Activated CD4-positive, alpha-beta T cell treated with anti-CD3 and anti-CD28 coated beads, Interleukin-2, amount 10 ng/mL, durations not matched to agents 7 days and 5 days (primary cell): ENCODE measurements at regions not wholly inside any gene's neighbourhood (a gene's known extent, or its start where the extent isn't known, plus 50 kb on each side); places are given as distances from the start of the nearest gene placed in this dataset.
"Not testable (repeated sequence)": the region's sequence is repeated elsewhere in the genome, so short reads cannot be mapped to it uniquely, and the experiment has no call there.

ENCODE experiments used
- CTCF ChIA-PET: fragments of 350-600 bp; sonication (Branson Sonifier 250); formaldehyde crosslinking; loops from one replicate; lab custom pipeline; 2021; ENCODE audit warnings: antibody characterized with exemption; lab: Charles Lee
- POLR2A ChIA-PET: fragments of 350-600 bp; sonication (Branson Sonifier 250); formaldehyde crosslinking; loops from one replicate; lab custom pipeline; 2021; ENCODE audit warnings: antibody characterized with exemption; lab: Charles Lee
- DNase-seq: peaks from one replicate; pipeline ENCODE4 v3.0.0-alpha.2; 2020
- H3K27ac Mint-ChIP-seq: one replicate; pipeline ENCODE4 v1.8.0; 2021; ENCODE audit warnings: mild to moderate bottlenecking, moderate library complexity, mixed read lengths
- H3K27me3 Mint-ChIP-seq: one replicate; pipeline ENCODE4 v1.8.0; 2021; ENCODE audit warnings: mixed read lengths
- H3K36me3 Mint-ChIP-seq: one replicate; pipeline ENCODE4 v1.8.0; 2021; ENCODE audit warnings: low read depth, mixed read lengths
- H3K4me1 Mint-ChIP-seq: one replicate; pipeline ENCODE4 v1.8.0; 2021; ENCODE audit warnings: mixed read lengths
- H3K4me3 Mint-ChIP-seq: one replicate; pipeline ENCODE4 v1.8.0; 2021; ENCODE audit warnings: mild to moderate bottlenecking, moderate library complexity, mixed read lengths
- H3K9me3 Mint-ChIP-seq: one replicate; pipeline ENCODE4 v1.8.0; 2021; ENCODE audit warnings: mixed read lengths

- Mint-ChIP-seq H3K4me1 (no peaks in the 10 kb centered on the region), H3K27me3 (no peaks in the 10 kb centered on the region), H3K27ac (no peak overlapping the region), H3K36me3 (no peaks in the 10 kb centered on the region), H3K4me3 (no peak overlapping the region), H3K9me3 (no peaks in the 10 kb centered on the region)
- DNase-seq = no peak
- POLR2A ChIA-PET = no interaction called here
- CTCF ChIA-PET = no interaction called here
Measured at GRCh38 chr16:85515319-85515745, 97.8 kb upstream of the GSE1 start.

- ChIA-PET CTCF (no interaction called here), POLR2A (no interaction called here)
- Mint-ChIP-seq H3K9me3 (no peaks in the 10 kb centered on the region), H3K4me1 (no peaks in the 10 kb centered on the region), H3K36me3 (no peaks in the 10 kb centered on the region), H3K4me3 (no peak overlapping the region), H3K27me3 (no peaks in the 10 kb centered on the region), H3K27ac (no peak overlapping the region)
- no peak for DNase-seq
Measured at GRCh38 chr16:85515830-85516397, 97.2 kb upstream of the GSE1 start.

- no peak for DNase-seq
- ChIA-PET POLR2A (no interaction called here), CTCF (no interaction called here)
- Mint-ChIP-seq H3K36me3 (no peaks in the 10 kb centered on the region), H3K9me3 (no peaks in the 10 kb centered on the region), H3K27ac (no peak overlapping the region), H3K4me1 (no peaks in the 10 kb centered on the region), H3K27me3 (no peaks in the 10 kb centered on the region), H3K4me3 (no peak overlapping the region)
Measured at GRCh38 chr16:85517154-85517553, 96.0 kb upstream of the GSE1 start.

GRCh38 chr16:85517563-85518179 lies 95.5 kb upstream of the GSE1 start:
- no peak for DNase-seq
- no peak overlapping the region for H3K4me3 Mint-ChIP-seq
- no peak overlapping the region for H3K27ac Mint-ChIP-seq
- H3K9me3 Mint-ChIP-seq = no peaks in the 10 kb centered on the region
- H3K27me3 Mint-ChIP-seq = no peaks in the 10 kb centered on the region
- H3K36me3 Mint-ChIP-seq = no peaks in the 10 kb centered on the region
- CTCF ChIA-PET = no interaction called here
- POLR2A ChIA-PET = no interaction called here
- H3K4me1 Mint-ChIP-seq = no peaks in the 10 kb centered on the region

GRCh38 chr16:85518398-85519049 lies 94.6 kb upstream of the GSE1 start:
- POLR2A ChIA-PET = no interaction called here
- Mint-ChIP-seq H3K9me3 (no peaks in the 10 kb centered on the region), H3K4me3 (no peak overlapping the region), H3K4me1 (no peaks in the 10 kb centered on the region), H3K27ac (no peak overlapping the region), H3K27me3 (no peaks in the 10 kb centered on the region), H3K36me3 (no peaks in the 10 kb centered on the region)
- DNase-seq = no peak
- CTCF ChIA-PET = no interaction called here

- H3K36me3 Mint-ChIP-seq, H3K4me3 Mint-ChIP-seq, CTCF ChIA-PET, H3K9me3 Mint-ChIP-seq, H3K4me1 Mint-ChIP-seq, H3K27ac Mint-ChIP-seq, POLR2A ChIA-PET, DNase-seq, H3K27me3 Mint-ChIP-seq: not testable (repeated sequence)
Measured at GRCh38 chr16:85519050-85519440, 94.1 kb upstream of the GSE1 start.

GRCh38 chr16:85519540-85520231 lies 93.4 kb upstream of the GSE1 start:
- POLR2A ChIA-PET = no interaction called here
- H3K9me3 Mint-ChIP-seq = no peaks in the 10 kb centered on the region
- no peak for DNase-seq
- H3K4me1 Mint-ChIP-seq = no peaks in the 10 kb centered on the region
- CTCF ChIA-PET = no interaction called here
- H3K27me3 Mint-ChIP-seq = no peaks in the 10 kb centered on the region
- H3K4me3 Mint-ChIP-seq = no peak overlapping the region
- H3K36me3 Mint-ChIP-seq = no peaks in the 10 kb centered on the region
- H3K27ac Mint-ChIP-seq = no peak overlapping the region

- Mint-ChIP-seq H3K27ac (no peak overlapping the region), H3K4me3 (no peak overlapping the region), H3K4me1 (no peaks in the 10 kb centered on the region), H3K9me3 (no peaks in the 10 kb centered on the region), H3K36me3 (no peaks in the 10 kb centered on the region), H3K27me3 (no peaks in the 10 kb centered on the region)
- POLR2A ChIA-PET = no interaction called here
- DNase-seq = no peak
- CTCF ChIA-PET = no interaction called here
Measured at GRCh38 chr16:85520853-85521521, 92.1 kb upstream of the GSE1 start.

- no peak overlapping the region for H3K4me3 Mint-ChIP-seq
- H3K4me1 Mint-ChIP-seq = no peaks in the 10 kb centered on the region
- no peaks in the 10 kb centered on the region for H3K27me3 Mint-ChIP-seq
- ChIA-PET POLR2A (no interaction called here), CTCF (no interaction called here)
- H3K9me3 Mint-ChIP-seq = no peaks in the 10 kb centered on the region
- H3K36me3 Mint-ChIP-seq = no peaks in the 10 kb centered on the region
- DNase-seq = no peak
- H3K27ac Mint-ChIP-seq = no peak overlapping the region
Measured at GRCh38 chr16:85521552-85522307, 91.4 kb upstream of the GSE1 start.

GRCh38 chr16:85522308-85522841 lies 90.7 kb upstream of the GSE1 start:
- H3K27ac Mint-ChIP-seq = no peak overlapping the region
- CTCF ChIA-PET = no interaction called here
- no peaks in the 10 kb centered on the region for H3K4me1 Mint-ChIP-seq

GRCh38 chr16:85522842-85523601 lies 90.1 kb upstream of the GSE1 start:
- no peaks in the 10 kb centered on the region for H3K27me3 Mint-ChIP-seq
- POLR2A ChIA-PET = no interaction called here
- no peak for DNase-seq
- no peak overlapping the region for H3K4me3 Mint-ChIP-seq
- H3K27ac Mint-ChIP-seq = no peak overlapping the region
- CTCF ChIA-PET = no interaction called here
- no peaks in the 10 kb centered on the region for H3K9me3 Mint-ChIP-seq
- H3K4me1 Mint-ChIP-seq = no peaks in the 10 kb centered on the region
- no peaks in the 10 kb centered on the region for H3K36me3 Mint-ChIP-seq

More at GRCh38 chr16:85522308-85522841, 90.7 kb upstream of the GSE1 start:
- no peak for DNase-seq
- no peaks in the 10 kb centered on the region for H3K27me3 Mint-ChIP-seq
- no peaks in the 10 kb centered on the region for H3K9me3 Mint-ChIP-seq
- POLR2A ChIA-PET = no interaction called here
- no peaks in the 10 kb centered on the region for H3K36me3 Mint-ChIP-seq
- no peak overlapping the region for H3K4me3 Mint-ChIP-seq
